Activated T-cell treated with anti-CD3 and anti-CD28 coated beads for 24 hours (primary cell): ENCODE measurements at regions not wholly inside any gene's neighbourhood (a gene's known extent, or its start where the extent isn't known, plus 50 kb on each side); places are given as distances from the start of the nearest gene placed in this dataset.
"Not testable (repeated sequence)": the region's sequence is repeated elsewhere in the genome, so short reads cannot be mapped to it uniquely, and the experiment has no call there.

Experiments
- DNase-seq: peaks from one replicate; pipeline ENCODE4 v3.0.0-alpha.2; 2020; ENCODE audit warnings: low read depth

DNA sequence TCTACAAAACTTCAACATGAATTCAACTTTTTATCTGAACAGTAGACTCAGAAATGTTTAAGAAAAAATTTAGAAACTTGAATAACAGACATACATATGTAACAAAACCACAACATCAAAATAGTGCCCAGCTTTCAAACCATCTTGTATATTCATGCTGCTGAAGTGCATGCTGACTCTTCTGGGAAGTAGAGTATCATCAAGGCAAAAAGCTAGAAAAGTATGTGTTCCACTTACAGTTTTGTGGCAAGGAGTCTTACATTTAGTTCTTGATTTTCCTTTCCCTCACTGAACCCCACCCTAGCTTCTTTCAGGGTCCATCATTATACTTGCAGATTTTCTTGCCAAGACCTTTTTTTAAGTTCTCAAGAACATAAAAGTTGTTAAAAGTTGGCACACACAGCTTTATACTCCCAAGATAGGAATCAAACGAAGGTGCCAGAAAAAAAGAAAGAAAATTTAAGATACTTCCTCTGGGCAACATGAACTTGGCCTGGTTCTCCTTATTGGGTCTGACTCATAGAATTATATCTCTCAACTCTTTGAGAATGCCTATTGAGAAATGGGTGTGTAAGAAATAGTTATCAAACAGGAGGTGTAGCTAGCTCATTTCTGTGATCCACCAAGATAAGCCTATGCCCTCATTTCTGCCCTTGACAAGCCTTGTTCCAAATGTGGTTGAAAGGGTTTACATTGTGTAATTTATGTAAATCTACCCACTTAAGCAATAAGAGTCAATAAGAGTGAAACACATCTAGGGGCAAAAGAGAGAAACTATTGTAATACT lies 667.6 kb upstream of the ACVR2A start:
- DNase-seq = no peak

DNA sequence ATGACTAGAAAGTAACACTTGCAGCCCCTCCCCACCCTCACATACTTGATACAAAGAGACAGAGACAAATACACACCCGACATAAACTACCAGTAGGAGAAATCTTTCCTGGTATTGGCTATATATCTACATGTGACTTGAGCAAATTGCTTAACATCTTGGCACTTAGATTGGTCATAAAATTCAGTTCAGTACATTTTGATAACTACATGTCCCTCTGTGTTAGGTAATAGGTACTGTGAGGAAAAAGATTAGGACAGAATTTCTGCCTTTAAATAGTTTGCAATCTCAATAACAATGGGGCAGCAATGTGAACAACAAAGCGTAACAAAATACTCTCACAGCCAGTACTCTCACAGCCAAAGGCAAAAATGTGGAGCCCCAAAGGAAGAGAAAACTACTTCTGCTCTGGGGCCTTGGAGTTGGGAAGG lies 670.0 kb upstream of the ACVR2A start:
- no peak for DNase-seq

DNA sequence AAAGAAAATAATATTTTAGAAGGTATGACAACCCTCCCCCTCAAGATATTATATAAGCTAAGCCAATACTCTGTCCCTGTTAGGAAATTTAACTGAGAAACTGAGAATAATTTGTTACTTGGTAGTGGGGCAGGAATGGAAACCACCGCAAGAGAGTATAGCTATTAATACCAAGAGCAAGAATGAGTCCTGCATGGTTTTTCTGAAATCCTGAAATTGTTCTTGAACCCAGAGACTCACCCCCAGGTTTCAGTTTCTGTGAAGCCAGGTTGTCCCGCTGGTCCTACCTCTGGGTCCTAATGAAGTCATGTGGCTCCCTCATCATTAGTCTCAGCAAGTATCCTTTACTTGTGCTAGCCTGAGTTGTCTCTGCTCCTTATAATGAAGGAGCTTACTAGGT lies 671.0 kb upstream of the ACVR2A start:
- DNase-seq = no peak

DNA sequence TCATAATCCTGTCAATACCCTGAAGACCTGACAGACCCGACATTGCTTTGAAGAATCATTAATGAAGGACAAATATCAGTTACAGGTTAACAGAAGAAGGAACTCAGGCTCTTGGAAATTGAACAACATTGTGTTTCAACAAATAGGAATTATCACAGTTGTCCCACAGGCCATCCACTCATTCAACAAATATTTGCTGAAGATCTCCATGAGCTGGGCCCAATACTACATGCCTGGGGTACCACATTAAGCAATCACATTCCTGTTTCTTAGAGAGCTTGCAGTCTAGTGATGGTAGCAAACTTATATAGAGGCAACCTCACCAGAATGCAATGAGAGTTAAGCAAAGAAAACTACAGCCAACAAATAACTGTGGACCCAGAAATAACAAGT lies 671.6 kb upstream of the ACVR2A start:
- no peak for DNase-seq

DNA sequence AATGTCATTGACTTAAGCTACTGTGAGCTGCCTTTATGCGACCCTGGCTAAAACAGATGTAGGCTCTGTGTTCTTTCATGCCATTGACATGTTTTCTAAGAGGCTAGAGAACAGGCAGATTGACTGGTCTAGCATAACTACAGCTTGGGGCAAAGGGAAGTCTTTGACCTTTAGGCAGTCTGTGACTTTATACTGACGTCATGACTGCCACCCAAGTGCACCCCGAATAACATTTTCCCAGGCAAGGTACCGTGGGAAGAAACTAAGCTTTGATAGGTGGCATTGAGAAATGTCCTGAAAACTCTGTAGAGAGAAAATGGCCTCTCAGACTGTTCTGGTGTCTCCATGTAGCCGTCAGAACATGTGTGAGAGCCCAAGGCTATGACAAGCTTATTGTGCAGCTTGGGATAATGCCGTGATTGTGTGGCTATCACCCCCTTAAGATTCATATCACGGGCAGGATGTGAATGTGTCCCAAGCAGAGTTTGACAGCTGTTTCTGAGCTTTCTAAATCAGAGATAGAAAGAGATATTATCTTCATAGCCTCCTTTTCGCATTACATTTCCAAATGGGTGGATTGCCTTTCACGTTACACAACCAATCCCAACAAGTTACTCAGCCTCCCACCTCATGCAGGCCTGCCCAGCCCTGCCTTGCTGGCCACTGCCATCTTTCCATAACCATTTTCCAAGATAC lies 672.2 kb upstream of the ACVR2A start:
- no peak for DNase-seq

DNA sequence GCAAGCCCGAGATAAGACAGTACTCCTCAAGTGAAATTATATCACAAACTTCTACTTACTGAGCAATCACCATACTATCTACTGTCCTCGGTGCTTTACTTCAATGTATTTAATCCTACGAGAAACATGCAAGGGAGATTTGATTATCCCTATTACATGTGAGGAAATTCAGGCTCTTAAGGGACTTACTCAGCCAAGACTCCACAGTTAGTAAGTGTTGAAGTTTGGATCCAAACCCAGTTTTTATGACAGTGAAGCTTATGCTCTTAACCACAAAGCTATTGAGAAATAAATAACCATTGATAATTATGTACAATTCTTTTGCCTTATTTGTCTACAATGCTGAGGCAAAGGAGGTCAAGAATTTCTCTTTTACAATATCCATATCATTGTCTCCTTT lies 672.9 kb upstream of the ACVR2A start:
- DNase-seq = no peak

DNA sequence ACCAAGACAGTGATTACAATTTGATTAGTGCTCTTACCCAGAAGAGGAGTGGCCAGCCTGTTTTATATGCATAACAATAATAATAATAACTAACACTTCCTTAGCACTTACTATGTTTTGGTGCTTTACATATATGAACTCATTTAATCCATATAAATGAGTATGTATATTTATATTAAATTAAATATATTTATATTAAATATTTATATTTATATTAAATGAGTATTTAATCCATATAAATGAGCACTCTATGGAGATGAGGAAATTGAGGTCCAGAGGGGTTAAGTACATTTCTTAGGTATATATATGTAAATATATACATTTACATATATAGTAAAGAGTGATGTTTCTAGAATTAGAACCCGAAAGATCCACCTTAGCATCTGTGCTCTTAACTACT lies 673.9 kb upstream of the ACVR2A start:
- DNase-seq = no peak

DNA sequence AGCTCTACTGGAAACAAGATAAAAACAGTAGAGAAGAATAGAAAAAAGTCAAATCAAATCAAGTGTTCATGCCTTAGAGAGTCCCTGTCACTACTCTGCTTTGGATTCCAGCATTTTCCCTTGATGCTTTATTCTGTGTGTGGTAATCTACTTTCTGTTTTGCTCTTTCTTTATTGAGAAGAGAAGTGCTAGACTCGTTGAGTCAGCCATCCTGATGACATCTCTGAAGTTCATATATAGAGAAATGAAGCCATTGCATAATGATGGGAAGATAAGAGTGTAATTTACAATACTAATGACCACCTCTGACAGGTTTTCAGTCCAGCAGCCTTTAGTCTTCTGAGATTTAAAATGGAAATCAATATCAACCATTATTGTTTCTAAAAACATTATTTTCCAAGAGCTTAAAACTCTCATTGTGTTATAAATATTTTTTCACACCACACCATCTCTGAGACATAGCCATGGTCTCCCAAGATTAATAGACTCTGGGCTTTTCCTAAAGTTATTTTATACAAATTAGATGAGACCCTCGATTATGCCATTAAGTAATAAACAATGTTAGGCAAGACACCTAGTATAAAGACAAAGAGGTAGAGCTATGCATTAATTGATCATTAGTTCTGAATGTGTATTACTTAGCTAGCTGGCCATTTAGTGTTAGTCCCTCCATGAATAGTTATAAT lies 679.0 kb upstream of the ACVR2A start:
- DNase-seq = no peak

DNA sequence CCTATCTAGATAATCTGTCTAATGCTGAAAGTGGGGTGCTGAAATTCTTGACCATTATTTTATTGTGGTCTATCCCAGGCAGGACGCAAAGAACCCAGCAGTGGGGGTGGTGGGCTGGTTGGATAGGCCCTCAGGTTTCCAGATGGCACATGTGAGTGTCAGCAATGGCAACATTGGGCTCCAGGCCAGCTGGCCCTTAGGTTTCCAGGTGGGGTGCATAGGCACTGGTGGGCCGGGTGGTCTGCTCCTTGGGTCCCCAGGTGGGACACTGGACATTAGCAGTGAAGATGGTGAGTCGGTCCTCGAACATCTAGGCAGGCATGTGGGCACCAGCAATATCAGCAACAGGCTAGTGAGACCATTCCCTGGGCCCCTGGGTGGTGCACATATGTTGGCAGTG lies 680.3 kb upstream of the ACVR2A start:
- no peak for DNase-seq

DNA sequence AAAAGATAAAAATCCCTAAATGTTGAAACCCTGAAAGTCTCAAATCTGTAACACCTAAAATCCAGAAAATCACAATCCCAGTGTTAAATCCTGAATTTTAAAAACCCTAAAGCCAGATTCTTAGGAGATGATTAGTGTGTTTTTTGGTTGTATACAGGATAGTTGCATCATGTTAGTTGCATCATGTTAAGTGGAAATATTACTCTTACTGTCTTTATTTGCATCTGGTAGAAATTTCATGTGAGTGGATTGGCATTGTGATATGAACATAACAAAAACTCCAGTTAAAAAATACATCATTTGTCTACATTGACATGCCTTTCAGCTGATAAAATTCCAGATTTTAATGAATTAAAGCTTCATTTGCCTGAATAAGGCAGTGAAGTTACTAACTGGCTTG lies 683.1 kb upstream of the ACVR2A start:
- DNase-seq = no peak

DNA sequence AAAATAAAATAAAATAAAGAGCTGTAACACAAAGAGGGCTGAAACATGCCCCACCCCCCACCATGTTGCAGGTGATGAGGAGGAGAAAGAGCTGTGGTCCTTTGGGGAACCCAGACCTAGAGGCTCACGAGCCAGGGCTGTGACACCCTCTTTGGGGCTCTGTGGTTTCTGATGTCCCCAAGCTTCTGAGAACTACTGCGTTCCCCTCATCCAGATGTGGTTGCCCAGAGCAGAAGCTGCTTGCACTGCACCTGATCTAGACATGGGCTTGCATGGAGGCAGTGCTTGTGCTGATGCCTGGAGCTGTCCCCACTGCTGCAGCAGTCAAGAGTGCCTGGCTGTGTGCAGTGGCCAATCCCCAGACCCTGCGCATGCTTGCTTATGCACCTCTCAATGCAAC lies 687.9 kb upstream of the ACVR2A start:
- no peak for DNase-seq

DNA sequence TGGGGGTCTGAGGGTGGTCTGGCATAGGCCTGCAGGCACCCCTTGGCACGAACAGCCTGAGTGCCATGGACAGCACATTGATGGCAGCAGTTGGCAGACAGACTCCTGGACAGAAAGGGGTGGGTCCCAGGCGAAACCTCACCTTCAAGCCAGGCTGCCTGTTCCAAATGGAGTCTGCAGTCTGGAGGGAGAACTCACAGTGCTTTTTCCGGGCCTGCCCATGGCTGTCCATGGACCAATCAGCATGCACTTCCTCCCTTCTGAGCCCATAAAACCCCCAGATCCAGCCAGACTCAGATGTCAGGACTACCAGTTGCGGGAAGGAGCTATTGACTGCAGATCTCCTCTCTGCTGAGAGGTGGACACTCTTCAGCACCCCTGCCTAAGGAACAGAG lies 694.6 kb upstream of the ACVR2A start:
- no peak for DNase-seq

DNA sequence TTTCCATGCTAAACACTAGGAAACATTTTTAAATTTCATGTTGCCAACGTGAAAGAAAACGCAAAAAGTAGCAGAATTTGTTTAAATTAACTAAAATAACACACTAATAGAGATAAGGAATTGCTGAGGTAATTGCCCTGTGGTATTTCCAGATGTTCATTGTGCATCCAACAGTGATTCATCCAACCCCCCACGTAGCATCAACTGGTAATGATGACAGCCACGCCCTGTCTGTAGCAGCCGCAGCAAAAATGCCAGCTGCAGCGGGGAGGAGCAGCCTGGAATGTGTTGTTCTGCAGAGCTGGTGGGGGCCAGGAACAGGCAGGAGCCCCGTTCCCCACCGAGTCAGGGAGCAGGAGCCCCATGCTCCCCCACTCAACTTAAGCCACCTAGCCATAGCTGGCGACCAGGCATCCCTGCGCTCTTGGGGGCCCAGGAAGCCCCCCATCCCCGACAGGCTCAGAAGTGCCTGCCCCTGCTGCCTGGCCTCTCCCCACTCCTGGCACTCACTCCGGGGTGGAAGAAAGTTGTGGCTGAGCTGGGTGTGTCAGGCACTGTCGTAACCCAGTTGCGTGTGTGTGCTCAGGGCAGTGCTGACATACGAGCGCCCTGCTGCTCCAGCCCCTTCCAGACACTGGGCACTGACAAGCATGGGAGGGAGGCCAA lies 695.1 kb upstream of the ACVR2A start:
- DNase-seq = no peak

DNA sequence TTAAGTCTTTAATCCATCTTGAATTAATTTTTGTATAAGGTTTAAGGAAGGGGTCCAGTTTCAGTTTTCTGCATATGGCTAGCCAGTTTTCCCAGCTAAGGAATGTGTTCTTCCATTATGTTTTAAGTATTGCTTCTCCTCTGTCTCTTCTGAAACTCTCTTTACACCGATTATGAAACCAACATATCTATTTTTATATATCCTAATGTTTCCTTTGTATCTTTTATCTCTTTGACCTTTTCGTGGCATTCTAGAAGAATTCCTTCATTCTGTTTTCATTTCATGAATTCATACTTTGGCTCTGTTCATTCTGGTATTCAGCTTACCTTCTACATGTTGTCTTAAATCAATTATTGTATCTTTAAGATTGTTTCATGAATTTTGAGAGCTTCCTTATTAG lies 697.0 kb upstream of the ACVR2A start:
- DNase-seq = no peak

DNA sequence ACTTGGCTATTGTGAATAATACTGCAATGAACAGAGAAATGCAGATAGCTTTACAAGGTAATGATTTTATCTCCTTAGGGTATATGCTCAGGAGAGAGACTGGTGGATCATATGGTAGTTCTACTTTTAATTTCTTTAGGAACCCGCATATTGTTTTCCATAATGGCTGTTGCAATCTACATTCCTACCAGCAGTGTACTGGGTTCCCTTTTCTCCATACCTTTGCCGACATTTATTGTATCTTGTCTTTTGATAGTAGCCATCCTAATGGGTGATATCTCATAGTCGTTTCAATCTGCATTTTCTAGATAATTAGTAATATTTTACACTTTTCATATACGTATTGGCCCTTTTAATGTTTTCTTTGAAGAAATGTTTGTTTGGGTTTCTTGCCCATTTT lies 702.9 kb upstream of the ACVR2A start:
- no peak for DNase-seq

DNA sequence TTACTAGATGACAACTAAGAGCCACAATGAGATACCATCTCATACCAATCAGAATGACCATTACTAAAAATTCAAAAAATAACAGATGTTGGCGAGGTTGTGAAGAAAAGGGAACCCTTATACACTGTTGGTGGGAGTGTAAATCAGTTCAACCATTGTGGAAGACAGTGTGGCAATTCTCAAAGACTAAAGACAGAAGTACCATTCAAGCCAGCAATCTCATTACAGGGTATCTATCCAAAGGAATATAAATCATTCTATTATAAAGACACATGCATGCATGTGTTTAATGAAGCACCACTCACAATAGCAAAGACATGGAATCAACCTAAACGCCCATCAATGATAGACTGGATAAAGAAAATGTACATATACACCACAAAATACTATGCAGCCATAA lies 705.1 kb upstream of the ACVR2A start:
- DNase-seq = not testable (repeated sequence)

DNA sequence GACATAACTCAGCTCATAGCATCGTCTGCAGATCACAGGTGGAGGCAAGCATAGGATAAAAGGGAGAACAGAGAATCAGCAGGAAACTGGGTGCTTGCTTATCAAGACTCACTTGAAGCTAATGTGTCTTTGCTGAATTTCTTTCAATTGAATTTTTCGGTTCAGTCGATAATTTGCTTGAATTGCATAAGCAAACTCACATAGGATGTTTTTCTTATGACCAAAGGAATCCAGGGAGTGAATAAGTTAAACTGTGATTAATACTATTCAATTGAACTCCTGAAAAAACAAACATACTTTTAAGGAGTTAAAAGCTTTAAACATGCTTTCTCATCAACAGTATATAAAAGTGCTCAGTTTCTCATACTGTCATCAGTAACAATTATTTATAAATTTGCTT lies 707.1 kb upstream of the ACVR2A start:
- DNase-seq = no peak

DNA sequence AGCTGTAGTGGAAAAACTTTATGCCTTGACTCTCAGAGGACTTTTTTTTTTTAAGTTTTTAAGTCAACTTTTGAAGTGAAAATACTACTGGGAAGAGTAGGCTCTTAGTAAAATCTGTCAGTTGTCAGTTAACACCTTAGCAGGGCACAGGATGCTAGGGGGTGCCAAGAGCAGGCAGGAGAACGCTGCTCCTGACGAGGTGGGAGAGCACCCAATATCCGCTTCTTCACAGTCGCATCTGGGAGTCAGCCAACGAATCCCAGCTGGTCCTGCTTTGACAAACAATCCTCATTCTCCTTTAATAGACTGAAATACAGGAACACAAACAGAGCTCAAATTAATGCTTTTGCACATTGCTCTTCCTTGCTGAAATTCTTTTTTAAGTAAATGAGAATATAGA lies 709.5 kb upstream of the ACVR2A start:
- no peak for DNase-seq

DNA sequence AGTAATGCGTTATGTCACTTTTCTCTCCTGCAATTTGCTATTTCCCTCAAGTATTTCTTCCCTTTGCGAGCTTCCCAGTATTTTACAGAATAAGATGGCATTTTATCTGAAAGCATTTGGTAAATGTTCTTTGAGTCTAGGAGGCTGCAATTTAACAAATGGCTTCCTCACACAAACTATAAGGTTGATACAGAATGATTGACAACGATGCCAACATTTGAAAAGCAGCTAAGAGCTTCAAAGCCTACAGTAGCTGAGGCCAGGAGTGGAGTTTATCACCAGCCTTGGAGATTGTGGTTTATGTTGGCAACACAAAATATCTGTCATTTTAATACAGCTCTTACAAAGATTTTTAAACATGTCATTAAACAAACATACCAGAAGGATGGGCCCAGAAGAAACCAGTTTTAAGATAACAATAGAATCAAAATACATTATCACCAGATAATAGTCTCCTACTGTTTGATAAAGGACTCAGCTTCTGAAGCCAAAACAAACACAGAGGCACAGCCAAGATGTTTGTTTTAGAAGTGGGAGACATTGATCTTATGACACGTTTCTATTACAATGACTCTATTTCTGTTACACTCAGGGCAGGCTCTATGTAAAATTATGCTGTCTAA lies 711.4 kb upstream of the ACVR2A start:
- DNase-seq = no peak

DNA sequence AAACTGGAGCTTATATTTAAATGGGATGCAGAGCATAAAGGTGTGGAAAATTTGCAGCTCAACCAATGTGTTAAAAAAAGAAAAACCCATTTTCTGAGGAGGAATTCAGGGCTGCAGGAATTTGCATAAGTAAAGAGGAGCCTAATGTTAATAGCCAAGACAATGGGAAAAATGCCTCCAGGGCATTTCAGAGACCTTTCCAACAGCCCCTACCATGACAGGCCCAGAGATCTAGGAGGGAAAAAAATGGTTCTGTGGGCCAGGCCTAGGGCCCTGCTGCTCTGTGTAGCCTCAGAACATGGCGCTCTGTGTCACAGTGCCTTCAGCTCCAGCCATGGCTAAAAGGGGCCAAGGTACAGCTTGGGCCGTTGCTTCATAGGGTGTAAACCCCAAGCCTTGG lies 719.7 kb upstream of the ACVR2A start:
- no peak for DNase-seq

DNA sequence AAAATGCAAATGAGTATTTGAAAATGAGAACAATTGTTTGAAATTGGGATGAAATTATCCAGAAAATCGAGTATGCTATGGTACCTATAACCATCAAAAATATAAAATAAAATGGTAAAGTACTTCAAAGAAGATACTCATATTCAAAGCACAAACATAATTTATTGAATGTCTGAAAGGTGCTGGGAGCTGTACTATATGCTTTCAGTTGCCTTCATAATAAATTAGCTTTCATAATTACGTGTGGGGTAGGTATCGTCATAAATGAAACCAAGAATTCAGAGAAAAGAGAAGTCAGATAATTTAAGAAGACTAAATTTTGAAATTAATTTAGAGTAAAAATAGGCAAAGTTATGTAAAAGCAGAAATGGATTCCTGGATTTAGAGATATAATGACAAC lies 721.9 kb upstream of the ACVR2A start:
- DNase-seq = no peak

DNA sequence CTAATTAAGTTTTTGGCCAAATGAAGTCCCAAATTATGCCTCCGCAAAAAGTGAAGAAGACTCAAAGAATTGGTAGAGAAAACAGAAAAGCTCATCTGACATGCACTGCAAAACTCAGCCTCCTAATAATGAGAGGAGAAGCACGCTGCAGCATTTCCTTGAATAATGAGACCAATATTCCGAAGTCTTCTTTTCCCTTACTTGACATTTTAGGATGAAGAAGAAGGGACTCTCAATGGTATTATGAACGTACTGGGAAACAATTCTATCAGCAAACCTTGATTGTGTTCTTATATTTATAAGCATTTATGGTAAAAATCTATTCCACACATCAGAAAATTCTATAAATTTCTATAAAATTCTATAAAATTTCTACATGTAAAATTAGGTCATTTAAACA lies 733.9 kb upstream of the ACVR2A start:
- DNase-seq = no peak
